Stimulated activated naive CD8-positive, alpha-beta T cell treated with anti-CD3 and anti-CD28 coated beads, Interleukin-15, Interleukin-2, amounts not matched to agents 100 ng/mL and 50 ng/mL, for 24 hours (primary cell): ENCODE measurements at regions not wholly inside any gene's neighbourhood (a gene's known extent, or its start where the extent isn't known, plus 50 kb on each side); places are given as distances from the start of the nearest gene placed in this dataset.

Experiments
- H3K27ac Mint-ChIP-seq: one replicate; pipeline ENCODE4 v1.8.0; 2021; ENCODE audit warnings: mild to moderate bottlenecking, mixed read lengths
- H3K27me3 Mint-ChIP-seq: one replicate; pipeline ENCODE4 v1.8.0; 2021; ENCODE audit warnings: mixed read lengths
- H3K36me3 Mint-ChIP-seq: one replicate; pipeline ENCODE4 v1.8.0; 2021; ENCODE audit warnings: low read depth, mixed read lengths
- H3K4me1 Mint-ChIP-seq: one replicate; pipeline ENCODE4 v1.8.0; 2021; ENCODE audit warnings: low read depth, mixed read lengths
- H3K4me3 Mint-ChIP-seq: one replicate; pipeline ENCODE4 v1.8.0; 2021; ENCODE audit warnings: mild to moderate bottlenecking, mixed read lengths
- H3K9me3 Mint-ChIP-seq: one replicate; pipeline ENCODE4 v1.8.0; 2021; ENCODE audit warnings: mixed read lengths

GRCh38 chrX:43479850-43480249, 176.2 kb upstream of the MAOA start:
- Mint-ChIP-seq H3K27me3 (no peaks in the 10 kb centered on the region), H3K4me3 (no peak overlapping the region)

DNA sequence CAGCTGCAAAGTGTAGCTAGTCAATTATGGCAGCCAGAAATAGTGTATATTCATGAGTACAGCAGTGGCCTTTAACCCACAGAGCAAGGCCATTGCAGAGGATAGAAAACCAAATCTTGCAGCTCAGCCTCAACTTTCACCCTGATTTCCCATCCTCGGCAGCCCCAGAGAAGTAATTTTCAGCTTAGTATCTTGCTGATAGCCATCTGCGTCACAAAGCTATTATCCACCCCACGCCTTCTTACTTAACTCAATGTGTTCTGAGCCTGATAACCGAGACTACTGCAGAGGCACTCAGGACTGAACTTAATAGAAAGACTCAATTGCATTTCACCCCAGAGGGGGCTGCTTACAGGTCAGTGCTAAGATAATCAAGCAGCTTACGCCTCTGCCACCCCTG, 174.5 kb upstream of the MAOA start:
- H3K9me3 Mint-ChIP-seq = no peaks in the 10 kb centered on the region
- no peaks in the 10 kb centered on the region for H3K36me3 Mint-ChIP-seq
- no peak overlapping the region for H3K4me3 Mint-ChIP-seq
- no peak overlapping the region for H3K27ac Mint-ChIP-seq
- no peaks in the 10 kb centered on the region for H3K4me1 Mint-ChIP-seq
- H3K27me3 Mint-ChIP-seq = no peaks in the 10 kb centered on the region

More at GRCh38 chrX:43479850-43480249, 176.2 kb upstream of the MAOA start:
- Mint-ChIP-seq H3K9me3 (no peaks in the 10 kb centered on the region), H3K36me3 (no peaks in the 10 kb centered on the region), H3K27ac (no peak overlapping the region), H3K4me1 (no peaks in the 10 kb centered on the region)

DNA sequence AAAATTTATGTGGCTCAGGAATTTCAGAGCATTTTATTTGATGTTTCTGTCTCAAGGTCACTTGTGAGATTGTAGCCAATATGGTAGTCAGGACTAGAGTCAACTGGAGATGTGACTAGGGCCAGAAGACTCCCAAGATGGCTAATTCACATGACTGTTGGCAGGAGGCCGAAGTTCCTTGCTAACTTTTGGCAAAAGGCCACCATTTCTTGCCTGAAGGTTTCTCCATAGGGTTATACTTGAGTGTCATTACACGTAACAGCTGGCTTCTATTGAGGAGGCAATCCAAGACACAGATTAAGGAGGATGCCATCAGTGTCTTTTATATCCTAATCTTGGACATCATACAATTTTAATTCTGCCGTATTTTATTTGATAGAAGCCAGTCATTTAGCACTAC, 162.3 kb upstream of the MAOA start:
- Mint-ChIP-seq H3K4me3 (no peak overlapping the region), H3K27ac (no peak overlapping the region), H3K9me3 (peaks cover 5% of the 10 kb centered on the region), H3K27me3 (no peaks in the 10 kb centered on the region), H3K4me1 (no peaks in the 10 kb centered on the region), H3K36me3 (no peaks in the 10 kb centered on the region)

DNA sequence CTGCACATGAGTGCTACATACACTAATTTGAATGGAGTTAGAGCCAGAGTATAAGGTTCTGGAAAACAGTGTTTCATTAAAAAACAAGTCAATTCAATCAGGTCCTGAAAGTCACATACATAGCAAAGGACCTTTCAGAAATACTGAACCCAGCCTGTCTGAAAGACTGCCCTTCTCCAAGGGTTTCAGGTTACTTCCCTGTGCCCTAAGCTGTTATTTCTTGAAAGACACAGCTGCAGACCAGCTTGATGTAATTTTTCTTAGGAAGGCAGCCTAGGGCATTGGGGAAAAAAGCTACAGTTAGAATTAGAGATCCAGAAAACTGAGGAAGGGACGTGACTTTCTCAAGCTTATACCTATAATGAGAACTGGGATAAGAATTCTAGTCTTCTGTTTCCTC, 155.9 kb upstream of the MAOA start:
- no peaks in the 10 kb centered on the region for H3K36me3 Mint-ChIP-seq
- H3K4me3 Mint-ChIP-seq = no peak overlapping the region
- no peaks in the 10 kb centered on the region for H3K27me3 Mint-ChIP-seq
- no peaks in the 10 kb centered on the region for H3K9me3 Mint-ChIP-seq
- H3K27ac Mint-ChIP-seq = no peak overlapping the region
- H3K4me1 Mint-ChIP-seq = no peaks in the 10 kb centered on the region

DNA sequence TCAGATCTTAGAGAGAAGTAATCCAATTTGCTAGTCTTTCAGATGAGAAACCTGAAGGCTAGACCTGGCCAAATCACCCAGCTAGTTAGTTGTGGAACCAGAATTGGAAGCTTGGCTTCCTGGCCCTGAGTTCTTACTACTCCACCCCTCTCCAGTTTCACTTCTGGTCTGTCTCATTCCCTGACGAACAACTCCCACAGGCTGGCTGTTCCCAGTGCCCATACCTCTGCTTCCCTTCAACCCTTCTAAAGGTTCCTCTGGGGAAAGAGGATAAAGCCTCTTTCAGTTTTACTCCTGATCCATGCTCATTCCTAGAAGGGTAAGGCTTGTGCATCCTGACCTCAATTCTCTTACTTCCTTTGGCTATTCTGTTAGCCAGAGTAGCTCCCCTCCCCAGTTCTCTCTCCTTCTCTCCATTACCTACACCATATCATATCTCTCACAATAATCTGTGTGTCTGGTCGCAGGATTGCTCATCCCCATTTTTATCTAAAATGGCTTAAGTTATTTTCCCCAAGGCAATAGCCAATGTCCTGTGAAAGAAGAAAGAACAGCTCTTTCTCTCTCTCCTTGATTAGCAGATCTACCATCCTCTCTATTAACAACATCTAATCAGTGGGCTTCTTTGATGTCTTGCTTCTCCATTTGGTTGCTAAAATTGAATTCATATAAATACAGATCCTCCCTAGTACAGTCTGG, 155.0 kb upstream of the MAOA start:
- no peaks in the 10 kb centered on the region for H3K36me3 Mint-ChIP-seq
- no peak overlapping the region for H3K27ac Mint-ChIP-seq
- H3K9me3 Mint-ChIP-seq = no peaks in the 10 kb centered on the region
- H3K4me1 Mint-ChIP-seq = no peaks in the 10 kb centered on the region
- no peak overlapping the region for H3K4me3 Mint-ChIP-seq
- H3K27me3 Mint-ChIP-seq = no peaks in the 10 kb centered on the region

GRCh38 chrX:43504394-43504793, 151.7 kb upstream of the MAOA start:
- no peaks in the 10 kb centered on the region for H3K36me3 Mint-ChIP-seq
- H3K4me1 Mint-ChIP-seq = no peaks in the 10 kb centered on the region
- H3K27me3 Mint-ChIP-seq = no peaks in the 10 kb centered on the region
- no peak overlapping the region for H3K27ac Mint-ChIP-seq
- H3K4me3 Mint-ChIP-seq = no peak overlapping the region
- no peaks in the 10 kb centered on the region for H3K9me3 Mint-ChIP-seq

GRCh38 chrX:43505769-43506168, 150.3 kb upstream of the MAOA start:
- Mint-ChIP-seq H3K36me3 (no peaks in the 10 kb centered on the region), H3K27me3 (no peaks in the 10 kb centered on the region), H3K4me3 (no peak overlapping the region), H3K27ac (no peak overlapping the region), H3K9me3 (no peaks in the 10 kb centered on the region), H3K4me1 (no peaks in the 10 kb centered on the region)

DNA sequence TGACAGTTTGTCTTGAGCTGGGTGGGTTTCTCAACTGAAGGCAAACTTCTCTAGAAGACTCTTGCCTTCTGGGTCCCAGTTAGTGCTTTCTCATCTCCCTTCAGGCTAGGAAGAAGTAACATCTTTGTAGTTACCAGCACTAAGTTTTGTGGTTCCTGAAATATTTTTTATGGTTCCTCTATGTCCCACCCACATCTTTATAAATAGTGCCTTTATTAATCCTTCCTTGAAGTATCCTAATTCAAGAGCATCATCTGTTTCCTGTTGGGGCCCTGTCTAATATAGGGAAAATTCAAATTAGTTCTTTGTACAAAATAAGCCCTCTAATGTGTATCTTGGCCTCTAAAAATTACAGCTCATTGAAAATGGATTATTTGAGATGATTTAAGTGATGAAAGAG, 147.4 kb upstream of the MAOA start:
- no peaks in the 10 kb centered on the region for H3K9me3 Mint-ChIP-seq
- H3K4me3 Mint-ChIP-seq = no peak overlapping the region
- no peaks in the 10 kb centered on the region for H3K4me1 Mint-ChIP-seq
- H3K27me3 Mint-ChIP-seq = no peaks in the 10 kb centered on the region
- no peak overlapping the region for H3K27ac Mint-ChIP-seq
- no peaks in the 10 kb centered on the region for H3K36me3 Mint-ChIP-seq

- Mint-ChIP-seq H3K36me3 (no peaks in the 10 kb centered on the region), H3K27me3 (peaks cover 3% of the 10 kb centered on the region), H3K9me3 (no peaks in the 10 kb centered on the region), H3K27ac (no peak overlapping the region), H3K4me3 (no peak overlapping the region), H3K4me1 (peaks cover 3% of the 10 kb centered on the region)
Measured at GRCh38 chrX:43510209-43510608, 145.9 kb upstream of the MAOA start.

- Mint-ChIP-seq H3K27me3 (peaks cover 3% of the 10 kb centered on the region), H3K27ac (no peak overlapping the region), H3K9me3 (no peaks in the 10 kb centered on the region), H3K36me3 (no peaks in the 10 kb centered on the region), H3K4me1 (peaks cover 3% of the 10 kb centered on the region), H3K4me3 (no peak overlapping the region)
Measured at GRCh38 chrX:43513085-43513484, 143.0 kb upstream of the MAOA start.

DNA sequence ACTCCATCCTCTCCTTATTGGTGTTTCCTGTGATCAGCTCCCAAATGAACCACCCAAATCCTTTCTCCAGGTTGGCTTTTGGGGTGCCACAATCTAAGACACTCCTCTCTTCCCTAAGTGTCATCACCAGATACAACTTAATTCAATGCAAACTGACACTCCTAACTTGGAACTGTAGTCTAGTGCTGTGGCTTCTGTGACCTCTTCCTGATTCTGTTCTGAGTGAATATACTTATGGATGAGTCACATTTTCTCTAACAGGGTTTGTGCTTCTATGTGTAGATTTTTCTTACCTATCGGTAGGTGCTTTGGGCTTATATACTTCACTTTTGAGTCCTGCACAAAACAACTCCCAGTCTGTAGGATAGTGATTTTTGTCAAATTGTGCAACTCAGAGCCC, 141.3 kb upstream of the MAOA start:
- no peak overlapping the region for H3K4me3 Mint-ChIP-seq
- H3K4me1 Mint-ChIP-seq = peaks cover 3% of the 10 kb centered on the region

GRCh38 chrX:43522582-43522981, 133.5 kb upstream of the MAOA start:
- H3K9me3 Mint-ChIP-seq = no peaks in the 10 kb centered on the region
- no peaks in the 10 kb centered on the region for H3K4me1 Mint-ChIP-seq
- H3K36me3 Mint-ChIP-seq = no peaks in the 10 kb centered on the region
- H3K27ac Mint-ChIP-seq = no peak overlapping the region
- no peak overlapping the region for H3K4me3 Mint-ChIP-seq
- H3K27me3 Mint-ChIP-seq = no peaks in the 10 kb centered on the region

More for the DNA sequence above, 141.3 kb upstream of the MAOA start:
- Mint-ChIP-seq H3K36me3 (no peaks in the 10 kb centered on the region), H3K27me3 (peaks cover 3% of the 10 kb centered on the region), H3K9me3 (no peaks in the 10 kb centered on the region), H3K27ac (no peak overlapping the region)

DNA sequence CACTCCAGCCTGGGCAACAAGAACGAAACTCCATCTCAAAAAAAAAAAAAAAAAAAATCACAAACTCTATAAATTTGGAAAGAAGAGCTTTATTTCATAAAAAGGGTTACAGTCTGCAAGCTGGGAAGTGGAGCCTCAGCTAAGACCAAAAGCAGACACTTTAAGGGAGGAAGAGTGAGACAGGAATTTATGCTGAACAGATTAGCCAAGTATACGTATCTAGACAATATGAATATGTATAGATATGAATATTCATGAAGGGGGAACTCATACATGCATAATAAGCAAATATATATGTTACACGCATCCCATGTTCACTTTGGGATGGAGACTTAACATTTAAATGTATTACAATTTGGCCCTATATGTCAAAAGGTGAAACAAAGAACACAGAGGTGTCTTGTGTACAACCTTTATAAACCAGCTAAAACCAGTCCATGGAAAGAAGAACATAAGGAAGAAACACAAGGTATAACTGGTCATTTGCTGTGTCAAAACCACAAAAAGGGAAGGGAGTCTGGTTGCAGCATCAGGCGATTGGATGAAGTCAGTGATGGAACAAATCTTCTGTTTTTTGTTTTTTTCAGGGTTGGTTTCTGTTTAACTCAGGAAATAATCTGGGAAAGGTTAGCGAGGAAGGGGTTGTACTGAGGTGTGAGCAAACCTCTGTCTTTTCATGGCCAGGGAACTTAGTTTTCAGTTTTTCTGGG, 130.0 kb upstream of the MAOA start:
- H3K4me1 Mint-ChIP-seq = no peaks in the 10 kb centered on the region
- H3K9me3 Mint-ChIP-seq = peaks cover 4% of the 10 kb centered on the region
- H3K27me3 Mint-ChIP-seq = no peaks in the 10 kb centered on the region
- no peaks in the 10 kb centered on the region for H3K36me3 Mint-ChIP-seq
- H3K27ac Mint-ChIP-seq = no peak overlapping the region
- H3K4me3 Mint-ChIP-seq = no peak overlapping the region

GRCh38 chrX:43526878-43527277, 129.2 kb upstream of the MAOA start:
- no peak overlapping the region for H3K27ac Mint-ChIP-seq
- no peaks in the 10 kb centered on the region for H3K27me3 Mint-ChIP-seq
- H3K9me3 Mint-ChIP-seq = peaks cover 4% of the 10 kb centered on the region
- no peak overlapping the region for H3K4me3 Mint-ChIP-seq
- no peaks in the 10 kb centered on the region for H3K36me3 Mint-ChIP-seq
- H3K4me1 Mint-ChIP-seq = peaks cover 4% of the 10 kb centered on the region

DNA sequence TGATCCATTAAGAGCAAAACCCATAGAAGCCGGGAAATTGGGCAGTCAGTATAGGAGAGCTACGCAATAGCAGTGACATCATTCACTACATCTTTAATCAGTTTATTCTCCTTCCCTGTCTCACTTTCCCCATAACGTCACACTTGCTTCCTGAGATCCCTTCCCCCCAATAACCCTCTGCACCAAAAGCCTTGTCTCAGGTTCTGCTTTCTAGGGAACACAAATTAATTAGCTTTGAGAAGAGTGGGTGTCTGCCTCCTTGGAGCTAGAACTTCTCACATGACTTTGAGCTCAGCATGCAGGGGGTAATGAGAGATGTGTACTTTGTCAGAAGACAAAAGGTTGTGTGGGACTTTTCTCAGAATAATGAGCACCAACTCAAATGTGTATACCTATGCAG, 128.3 kb upstream of the MAOA start:
- Mint-ChIP-seq H3K4me1 (peaks cover 4% of the 10 kb centered on the region), H3K27me3 (no peaks in the 10 kb centered on the region), H3K4me3 (no peak overlapping the region), H3K36me3 (no peaks in the 10 kb centered on the region), H3K9me3 (peaks cover 4% of the 10 kb centered on the region), H3K27ac (no peak overlapping the region)

- Mint-ChIP-seq H3K27me3 (no peaks in the 10 kb centered on the region), H3K36me3 (no peaks in the 10 kb centered on the region), H3K27ac (no peak overlapping the region), H3K4me1 (peaks cover 4% of the 10 kb centered on the region), H3K9me3 (peaks cover 9% of the 10 kb centered on the region), H3K4me3 (no peak overlapping the region)
Measured at GRCh38 chrX:43530837-43531236, 125.3 kb upstream of the MAOA start.
